ENCODE measurements at regions not wholly inside any gene's neighbourhood (a gene's known extent, or its start where the extent isn't known, plus 50 kb on each side); places are given as distances from the start of the nearest gene placed in this dataset.

- TF ChIP-seq CHD1 (IDR thresholded peaks at IDR 0.05; ENCODE audit: low read depth, low read length) (no peak), RAD21 (IDR thresholded peaks at IDR 0.05; ENCODE audit: low read length) (peak; percentile 30), POLR2A (IDR thresholded peaks at IDR 0.05; ENCODE audit: low read depth, low read length) (no peak), SMC3 (IDR thresholded peaks at IDR 0.05; ENCODE audit: low read depth, low read length) (peak; percentile 32; the same call in 1 of the 2 replicates), RCOR1 (IDR thresholded peaks at IDR 0.05; ENCODE audit: insufficient replicate concordance, low read length) (no peak), USF2 (IDR thresholded peaks at IDR 0.05; ENCODE audit: low read depth, low read length) (no peak), RFX5 (IDR thresholded peaks at IDR 0.05; ENCODE audit: low read depth, low read length) (no peak), FOS (IDR thresholded peaks at IDR 0.05; ENCODE audit: low read depth, low read length) (no peak), CEBPB (IDR thresholded peaks at IDR 0.05; ENCODE audit: low read depth, low read length) (no peak), MAFK (IDR thresholded peaks at IDR 0.05; ENCODE audit: low read depth, low read length) (no peak), MXI1 (IDR thresholded peaks at IDR 0.05; ENCODE audit: borderline replicate concordance, low read depth, low read length) (no peak), MAZ (IDR thresholded peaks at IDR 0.05; ENCODE audit: borderline replicate concordance, low read depth, low read length) (no peak)
- TF ChIP-seq, protein P1, sequence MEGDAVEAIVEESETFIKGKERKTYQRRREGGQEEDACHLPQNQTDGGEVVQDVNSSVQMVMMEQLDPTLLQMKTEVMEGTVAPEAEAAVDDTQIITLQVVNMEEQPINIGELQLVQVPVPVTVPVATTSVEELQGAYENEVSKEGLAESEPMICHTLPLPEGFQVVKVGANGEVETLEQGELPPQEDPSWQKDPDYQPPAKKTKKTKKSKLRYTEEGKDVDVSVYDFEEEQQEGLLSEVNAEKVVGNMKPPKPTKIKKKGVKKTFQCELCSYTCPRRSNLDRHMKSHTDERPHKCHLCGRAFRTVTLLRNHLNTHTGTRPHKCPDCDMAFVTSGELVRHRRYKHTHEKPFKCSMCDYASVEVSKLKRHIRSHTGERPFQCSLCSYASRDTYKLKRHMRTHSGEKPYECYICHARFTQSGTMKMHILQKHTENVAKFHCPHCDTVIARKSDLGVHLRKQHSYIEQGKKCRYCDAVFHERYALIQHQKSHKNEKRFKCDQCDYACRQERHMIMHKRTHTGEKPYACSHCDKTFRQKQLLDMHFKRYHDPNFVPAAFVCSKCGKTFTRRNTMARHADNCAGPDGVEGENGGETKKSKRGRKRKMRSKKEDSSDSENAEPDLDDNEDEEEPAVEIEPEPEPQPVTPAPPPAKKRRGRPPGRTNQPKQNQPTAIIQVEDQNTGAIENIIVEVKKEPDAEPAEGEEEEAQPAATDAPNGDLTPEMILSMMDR (conservative IDR thresholded peaks at IDR 0.05; ENCODE audit: low read depth, low read length): peak; percentile 31; the same call in 1 of the 2 replicates
These were observed 59.1 kb upstream of the TNFRSF19 start for GRCh38 chr13:23510979-23511735.

Measured in IMR-90 (cell line).